ENCODE measurements at regions not wholly inside any gene's neighbourhood (a gene's known extent, or its start where the extent isn't known, plus 50 kb on each side); places are given as distances from the start of the nearest gene placed in this dataset.

DNA sequence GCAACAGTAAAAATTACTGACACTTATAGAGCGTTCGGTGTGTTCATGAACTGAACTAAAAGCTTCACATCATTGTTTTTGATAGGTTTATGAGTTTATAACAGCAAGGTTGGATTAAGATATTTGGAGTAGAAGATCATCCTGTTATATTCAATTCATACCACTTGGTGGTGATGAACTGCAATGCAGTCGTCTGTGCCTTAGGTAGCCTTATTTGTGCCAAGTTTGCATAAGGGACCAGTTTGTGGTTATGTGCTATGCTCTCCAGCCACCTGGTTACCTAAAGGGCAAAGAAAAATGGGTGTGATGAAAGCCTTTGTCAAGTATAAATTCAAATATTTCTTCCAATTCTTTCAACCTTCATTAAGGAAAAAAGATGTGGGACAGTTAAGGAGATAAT is 150.9 kb upstream of the KCNH7 start:
- TF ChIP-seq, protein P1, sequence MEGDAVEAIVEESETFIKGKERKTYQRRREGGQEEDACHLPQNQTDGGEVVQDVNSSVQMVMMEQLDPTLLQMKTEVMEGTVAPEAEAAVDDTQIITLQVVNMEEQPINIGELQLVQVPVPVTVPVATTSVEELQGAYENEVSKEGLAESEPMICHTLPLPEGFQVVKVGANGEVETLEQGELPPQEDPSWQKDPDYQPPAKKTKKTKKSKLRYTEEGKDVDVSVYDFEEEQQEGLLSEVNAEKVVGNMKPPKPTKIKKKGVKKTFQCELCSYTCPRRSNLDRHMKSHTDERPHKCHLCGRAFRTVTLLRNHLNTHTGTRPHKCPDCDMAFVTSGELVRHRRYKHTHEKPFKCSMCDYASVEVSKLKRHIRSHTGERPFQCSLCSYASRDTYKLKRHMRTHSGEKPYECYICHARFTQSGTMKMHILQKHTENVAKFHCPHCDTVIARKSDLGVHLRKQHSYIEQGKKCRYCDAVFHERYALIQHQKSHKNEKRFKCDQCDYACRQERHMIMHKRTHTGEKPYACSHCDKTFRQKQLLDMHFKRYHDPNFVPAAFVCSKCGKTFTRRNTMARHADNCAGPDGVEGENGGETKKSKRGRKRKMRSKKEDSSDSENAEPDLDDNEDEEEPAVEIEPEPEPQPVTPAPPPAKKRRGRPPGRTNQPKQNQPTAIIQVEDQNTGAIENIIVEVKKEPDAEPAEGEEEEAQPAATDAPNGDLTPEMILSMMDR (IDR thresholded peaks at IDR 0.05; ENCODE audit: low read length): no peak; the same call in 1 of the 2 replicates
- no peak for TF ChIP-seq EZH2 (IDR thresholded peaks at IDR 0.05; ENCODE audit: borderline replicate concordance, low read length)

All from OCI-LY1 (cell line).